Nephron progenitor cell (in vitro differentiated cells): ENCODE measurements at regions not wholly inside any gene's neighbourhood (a gene's known extent, or its start where the extent isn't known, plus 50 kb on each side); places are given as distances from the start of the nearest gene placed in this dataset.
"Not testable (repeated sequence)": the region's sequence is repeated elsewhere in the genome, so short reads cannot be mapped to it uniquely, and the experiment has no call there.

ENCODE experiments used
- DNase-seq: peaks from one replicate; pipeline ENCODE4 v3.0.0; 2021
- H3K27ac Mint-ChIP-seq: 2 replicates; pipeline ENCODE4 v1.8.0; 2021; ENCODE audit warnings: mild to moderate bottlenecking, moderate library complexity, mixed read lengths
- H3K27me3 Mint-ChIP-seq: 2 replicates; pipeline ENCODE4 v1.8.0; 2021; ENCODE audit warnings: mild to moderate bottlenecking, low read depth, mixed read lengths; ENCODE audit not compliant: poor library complexity
- H3K36me3 Mint-ChIP-seq: 2 replicates; pipeline ENCODE4 v1.8.0; 2021; ENCODE audit warnings: low read depth, mixed read lengths
- H3K4me1 Mint-ChIP-seq: 2 replicates; pipeline ENCODE4 v1.8.0; 2021; ENCODE audit warnings: mixed read lengths
- H3K4me3 Mint-ChIP-seq: 2 replicates; pipeline ENCODE4 v1.8.0; 2021; ENCODE audit warnings: mild to moderate bottlenecking, moderate library complexity, mixed read lengths
- H3K9me3 Mint-ChIP-seq: 2 replicates; pipeline ENCODE4 v1.8.0; 2021; ENCODE audit warnings: mild to moderate bottlenecking, moderate library complexity, mixed read lengths
- TF ChIP-seq, protein P1 (sequence below): fragments of 200-600 bp; sonication (generic); IDR thresholded peaks from 2 replicates; pipeline ENCODE4 v1.5.0; 2021; ENCODE audit warnings: antibody characterized with exemption

DNA sequence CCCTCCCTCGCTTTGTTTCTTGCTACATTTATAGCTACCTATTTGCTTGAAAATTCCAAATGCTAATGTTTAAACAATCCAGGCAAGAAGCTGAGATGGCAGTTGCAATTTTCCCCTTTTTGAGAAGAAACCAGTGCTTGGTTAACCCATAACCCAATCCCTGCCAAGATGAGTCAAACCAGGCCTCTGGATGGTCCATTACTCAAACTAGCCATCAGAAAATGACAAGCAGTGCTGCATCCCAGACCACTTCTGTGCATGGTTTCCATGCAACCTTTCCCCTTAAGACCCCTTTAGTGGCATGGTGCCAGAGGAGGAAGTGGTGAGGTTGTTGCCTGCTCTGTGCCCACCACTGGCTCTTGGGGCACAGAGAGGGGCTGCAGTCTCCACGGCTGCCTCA is 131.2 kb upstream of the RMP24 start:
- Mint-ChIP-seq H3K4me1 (no peaks in the 10 kb centered on the region), H3K4me3 (no peak overlapping the region), H3K27ac (no peak overlapping the region), H3K27me3 (peaks cover 3% of the 10 kb centered on the region), H3K36me3 (no peaks in the 10 kb centered on the region), H3K9me3 (peaks cover 5% of the 10 kb centered on the region)
- DNase-seq = no peak
- TF ChIP-seq, protein P1, sequence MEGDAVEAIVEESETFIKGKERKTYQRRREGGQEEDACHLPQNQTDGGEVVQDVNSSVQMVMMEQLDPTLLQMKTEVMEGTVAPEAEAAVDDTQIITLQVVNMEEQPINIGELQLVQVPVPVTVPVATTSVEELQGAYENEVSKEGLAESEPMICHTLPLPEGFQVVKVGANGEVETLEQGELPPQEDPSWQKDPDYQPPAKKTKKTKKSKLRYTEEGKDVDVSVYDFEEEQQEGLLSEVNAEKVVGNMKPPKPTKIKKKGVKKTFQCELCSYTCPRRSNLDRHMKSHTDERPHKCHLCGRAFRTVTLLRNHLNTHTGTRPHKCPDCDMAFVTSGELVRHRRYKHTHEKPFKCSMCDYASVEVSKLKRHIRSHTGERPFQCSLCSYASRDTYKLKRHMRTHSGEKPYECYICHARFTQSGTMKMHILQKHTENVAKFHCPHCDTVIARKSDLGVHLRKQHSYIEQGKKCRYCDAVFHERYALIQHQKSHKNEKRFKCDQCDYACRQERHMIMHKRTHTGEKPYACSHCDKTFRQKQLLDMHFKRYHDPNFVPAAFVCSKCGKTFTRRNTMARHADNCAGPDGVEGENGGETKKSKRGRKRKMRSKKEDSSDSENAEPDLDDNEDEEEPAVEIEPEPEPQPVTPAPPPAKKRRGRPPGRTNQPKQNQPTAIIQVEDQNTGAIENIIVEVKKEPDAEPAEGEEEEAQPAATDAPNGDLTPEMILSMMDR = no peak

DNA sequence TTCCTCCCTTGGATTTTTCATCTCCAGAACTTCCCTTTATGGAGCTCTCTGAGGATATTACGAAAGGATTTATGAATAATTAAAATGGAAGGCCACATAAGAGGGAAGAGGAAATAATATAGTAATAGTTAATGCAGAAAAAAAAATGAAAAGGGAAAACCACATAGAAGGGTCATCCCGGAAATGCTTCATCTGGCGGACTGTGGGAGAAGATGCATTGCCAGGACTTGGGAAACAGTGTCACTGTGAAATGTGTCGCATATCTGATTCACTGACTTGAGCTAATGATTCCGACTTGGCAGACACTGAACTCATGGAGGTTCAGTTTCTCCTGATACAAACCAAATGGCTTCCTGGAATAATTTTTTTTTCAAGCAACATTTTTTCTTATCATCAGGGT is 129.9 kb upstream of the RMP24 start:
- TF ChIP-seq, protein P1 = no peak

DNA sequence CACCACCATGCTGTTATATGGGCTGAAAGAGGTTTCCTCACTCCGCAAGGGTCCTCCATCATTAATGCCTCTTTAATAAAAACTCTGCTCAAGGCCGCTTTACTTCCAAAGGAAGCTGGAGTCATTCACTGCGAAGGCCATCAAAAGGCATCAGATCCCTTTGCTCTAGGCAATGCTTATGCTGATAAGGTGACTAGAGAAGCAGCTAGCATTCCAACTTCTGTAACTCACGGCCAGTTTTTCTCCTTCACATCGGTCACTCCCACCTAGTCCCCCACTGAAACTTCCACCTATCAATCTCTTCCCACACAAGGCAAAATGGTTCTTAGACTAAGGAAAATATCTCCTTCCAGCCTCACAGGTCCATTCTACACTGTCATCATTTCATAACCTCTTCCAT is 124.2 kb upstream of the RMP24 start:
- H3K27ac Mint-ChIP-seq, DNase-seq, H3K27me3 Mint-ChIP-seq, H3K36me3 Mint-ChIP-seq, H3K9me3 Mint-ChIP-seq, H3K4me3 Mint-ChIP-seq, H3K4me1 Mint-ChIP-seq: not testable (repeated sequence)

More for the DNA sequence above, 129.9 kb upstream of the RMP24 start:
- Mint-ChIP-seq H3K27me3 (peaks cover 3% of the 10 kb centered on the region), H3K36me3 (no peaks in the 10 kb centered on the region), H3K9me3 (peaks cover 5% of the 10 kb centered on the region), H3K4me3 (no peak overlapping the region), H3K4me1 (no peaks in the 10 kb centered on the region), H3K27ac (no peak overlapping the region)
- no peak for DNase-seq

DNA sequence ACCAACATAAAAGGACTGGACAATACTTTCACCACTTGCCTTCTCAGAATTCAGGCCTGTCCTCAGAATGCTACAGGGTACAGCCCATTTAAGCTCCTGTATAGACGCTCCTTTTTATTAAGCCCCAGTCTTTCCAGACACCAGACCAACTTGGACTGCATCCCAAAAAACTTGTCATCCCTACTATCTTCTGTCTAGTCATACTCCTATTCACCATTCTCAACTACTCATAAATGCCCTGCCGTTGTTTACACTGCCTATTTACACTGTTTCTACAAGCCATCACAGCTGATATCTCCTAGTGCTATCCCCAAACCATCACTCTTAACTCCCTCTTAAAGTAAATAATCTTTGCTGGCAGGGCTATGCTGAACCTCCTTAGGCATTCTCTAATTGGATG is 123.2 kb upstream of the RMP24 start:
- not testable (repeated sequence) for H3K27me3 Mint-ChIP-seq, H3K4me3 Mint-ChIP-seq, H3K4me1 Mint-ChIP-seq, DNase-seq, H3K27ac Mint-ChIP-seq, H3K36me3 Mint-ChIP-seq, H3K9me3 Mint-ChIP-seq

DNA sequence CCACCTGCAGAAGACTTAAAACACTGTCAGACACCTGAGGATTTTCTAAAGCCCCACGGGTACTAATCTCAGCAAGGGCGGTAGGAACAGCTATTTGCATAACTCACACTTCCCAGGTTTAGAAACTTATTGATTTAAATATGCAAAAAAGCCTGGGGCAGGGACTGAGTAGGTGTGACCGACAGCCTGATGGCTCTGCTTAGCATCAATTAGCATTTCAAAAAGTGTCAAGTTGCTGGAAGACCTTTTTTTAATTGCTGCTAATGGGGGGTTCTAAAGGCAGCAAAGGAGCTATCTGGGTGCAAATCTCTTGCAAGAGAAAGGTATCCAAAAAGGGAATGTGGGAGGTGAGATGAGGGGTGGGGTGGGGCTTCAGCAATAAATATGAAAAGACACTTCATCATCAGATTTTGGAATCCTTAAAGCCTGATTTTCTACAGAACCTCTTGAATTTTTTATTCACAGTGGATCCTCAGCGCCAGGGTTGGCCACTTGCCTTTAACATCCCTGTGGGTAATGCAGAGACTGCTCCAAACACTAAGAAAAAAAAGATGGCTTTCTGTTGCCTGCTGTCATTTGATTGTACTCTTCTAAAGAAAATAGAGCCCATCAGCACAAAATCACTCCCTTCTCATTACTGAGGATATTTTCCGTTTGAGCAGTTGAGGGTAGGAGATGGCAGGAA is 121.1 kb upstream of the RMP24 start:
- H3K4me3 Mint-ChIP-seq = no peak overlapping the region
- no peak for DNase-seq
- no peaks in the 10 kb centered on the region for H3K4me1 Mint-ChIP-seq
- no peaks in the 10 kb centered on the region for H3K36me3 Mint-ChIP-seq
- no peak overlapping the region for H3K27ac Mint-ChIP-seq
- TF ChIP-seq, protein P1 = no peak
- peaks cover 7% of the 10 kb centered on the region for H3K9me3 Mint-ChIP-seq
- peaks cover 3% of the 10 kb centered on the region for H3K27me3 Mint-ChIP-seq

DNA sequence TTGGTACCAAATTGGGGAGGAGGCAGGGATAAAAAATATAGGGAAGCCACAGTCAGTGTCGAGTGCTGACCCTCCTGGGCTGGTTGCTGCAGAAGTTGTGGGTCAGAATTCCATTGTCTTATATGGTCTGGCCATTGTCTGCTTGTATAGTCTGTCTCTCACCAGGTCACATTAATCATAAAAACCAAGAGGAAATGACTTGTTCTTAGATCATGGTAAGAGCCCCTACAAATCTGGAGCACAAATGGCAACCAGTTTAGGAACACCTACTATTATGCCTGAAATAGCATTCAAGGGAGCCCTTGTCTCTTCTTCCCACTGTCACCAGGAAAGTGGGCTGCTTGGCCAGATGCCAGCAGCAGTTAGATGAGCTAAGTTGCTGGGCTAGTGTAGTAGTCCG is 119.7 kb upstream of the RMP24 start:
- no peak for DNase-seq
- Mint-ChIP-seq H3K36me3 (no peaks in the 10 kb centered on the region), H3K27me3 (peaks cover 3% of the 10 kb centered on the region)

DNA sequence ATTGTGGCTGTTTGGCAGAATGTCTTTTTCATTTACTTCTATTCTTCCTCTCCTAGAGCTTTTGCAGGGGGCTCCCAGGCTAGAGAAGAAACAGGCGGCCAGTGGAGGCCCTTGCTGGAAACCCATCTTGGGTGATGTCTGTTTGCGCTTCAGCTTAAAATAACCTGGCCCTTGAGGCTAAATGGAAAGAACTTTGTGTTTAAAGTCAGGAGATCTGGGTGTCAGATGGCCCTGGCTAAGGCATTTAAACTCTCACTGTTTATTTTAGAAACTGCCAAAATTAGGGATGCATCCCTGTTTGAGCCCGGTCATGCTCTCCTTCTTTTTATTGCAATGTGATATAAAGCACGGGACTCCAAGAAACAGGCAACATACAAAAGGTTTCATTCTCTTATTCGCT is 118.4 kb upstream of the RMP24 start:
- H3K4me3 Mint-ChIP-seq = no peak overlapping the region
- H3K4me1 Mint-ChIP-seq = no peaks in the 10 kb centered on the region
- TF ChIP-seq, protein P1 = no peak
- H3K36me3 Mint-ChIP-seq = no peaks in the 10 kb centered on the region
- peaks cover 10% of the 10 kb centered on the region for H3K9me3 Mint-ChIP-seq
- peaks cover 3% of the 10 kb centered on the region for H3K27me3 Mint-ChIP-seq
- no peak for DNase-seq
- H3K27ac Mint-ChIP-seq = no peak overlapping the region

More for the DNA sequence above, 119.7 kb upstream of the RMP24 start:
- no peak overlapping the region for H3K27ac Mint-ChIP-seq
- no peaks in the 10 kb centered on the region for H3K4me1 Mint-ChIP-seq
- H3K4me3 Mint-ChIP-seq = no peak overlapping the region
- H3K9me3 Mint-ChIP-seq = peaks cover 10% of the 10 kb centered on the region
- TF ChIP-seq, protein P1 = no peak
